Activated CD8-positive, alpha-beta memory T cell treated with anti-CD3 and anti-CD28 coated beads for 4 hours (primary cell): ENCODE measurements at regions not wholly inside any gene's neighbourhood (a gene's known extent, or its start where the extent isn't known, plus 50 kb on each side); places are given as distances from the start of the nearest gene placed in this dataset.

ENCODE experiments used
- DNase-seq, 2 donors: peaks; one replicate each; pipeline ENCODE4 v3.0.0-alpha.2; 2020; ENCODE audit warnings: low read depth in 2 of 2

- no peak for DNase-seq
These were observed 63.5 kb upstream of the C1GALT1 start for GRCh38 chr7:7118822-7119221.

- no peak for DNase-seq
These were observed 62.6 kb upstream of the C1GALT1 start for GRCh38 chr7:7119729-7120128.

GRCh38 chr7:7122033-7122478 lies 60.3 kb upstream of the C1GALT1 start:
- DNase-seq = no peak

- no peak for DNase-seq
These were observed 59.6 kb upstream of the C1GALT1 start for GRCh38 chr7:7122701-7123281.

GRCh38 chr7:7125963-7126362 lies 56.4 kb upstream of the C1GALT1 start:
- DNase-seq = no peak

GRCh38 chr7:7127773-7128172 lies 54.6 kb upstream of the C1GALT1 start:
- no peak for DNase-seq

GRCh38 chr7:7129381-7129780 lies 53.0 kb upstream of the C1GALT1 start:
- no peak for DNase-seq

- no peak for DNase-seq
These were observed 51.1 kb upstream of the C1GALT1 start for GRCh38 chr7:7131273-7131672.
